Astrocyte of the cerebellum (primary cell): ENCODE measurements at regions not wholly inside any gene's neighbourhood (a gene's known extent, or its start where the extent isn't known, plus 50 kb on each side); places are given as distances from the start of the nearest gene placed in this dataset.

Experiments
- DNase-seq: peaks from one replicate; pipeline ENCODE4 v3.0.0-alpha.2; 2011; ENCODE audit warnings: low read depth
- H3K4me3 ChIP-seq: 2 replicates; pipeline ENCODE4 v1.5.1; 2011; ENCODE audit warnings: mild to moderate bottlenecking, low read depth, low read length, moderate library complexity
- CTCF ChIP-seq: IDR thresholded peaks from 2 replicates; pipeline ENCODE4 v1.5.1; 2012; ENCODE audit warnings: low read length, low read depth, moderate library complexity, mild to moderate bottlenecking; ENCODE audit errors: missing control alignments
- in situ Hi-C: cut with HindIII; loops from 2 replicates; pipeline ENCODE4 v1.10.0; 2017; ENCODE audit warnings: low sequenced_read_pairs

- in situ Hi-C loops: no loop called here
- DNase-seq: no peak
- TF ChIP-seq CTCF: no peak
- H3K4me3 ChIP-seq: no peak overlapping the region
These were observed 271.4 kb upstream of the SLC7A11 start for GRCh38 chr4:138513535-138513934.

GRCh38 chr4:138512756-138513155, 270.6 kb upstream of the SLC7A11 start:
- TF ChIP-seq CTCF: no peak
- DNase-seq: no peak
- in situ Hi-C loops: no loop called here
- no peak overlapping the region for H3K4me3 ChIP-seq

GRCh38 chr4:138510053-138510452, 267.9 kb upstream of the SLC7A11 start:
- in situ Hi-C loops: no loop called here
- no peak for DNase-seq
- no peak for TF ChIP-seq CTCF
- no peak overlapping the region for H3K4me3 ChIP-seq

GRCh38 chr4:138509346-138509745, 267.2 kb upstream of the SLC7A11 start:
- DNase-seq: no peak
- H3K4me3 ChIP-seq: no peak overlapping the region
- no peak for TF ChIP-seq CTCF
- in situ Hi-C loops: no loop called here

GRCh38 chr4:138507522-138507921, 265.4 kb upstream of the SLC7A11 start:
- in situ Hi-C loops: no loop called here
- DNase-seq: no peak
- no peak overlapping the region for H3K4me3 ChIP-seq
- TF ChIP-seq CTCF: no peak

- TF ChIP-seq CTCF: no peak
- in situ Hi-C loops: no loop called here
- no peak overlapping the region for H3K4me3 ChIP-seq
- DNase-seq: no peak
These were observed 259.5 kb upstream of the SLC7A11 start for GRCh38 chr4:138501614-138502013.

GRCh38 chr4:138500869-138501268, 258.7 kb upstream of the SLC7A11 start:
- no peak for TF ChIP-seq CTCF
- in situ Hi-C loops: no loop called here
- no peak overlapping the region for H3K4me3 ChIP-seq
- DNase-seq: no peak
